ENCODE measurements at regions not wholly inside any gene's neighbourhood (a gene's known extent, or its start where the extent isn't known, plus 50 kb on each side); places are given as distances from the start of the nearest gene placed in this dataset.

DNA sequence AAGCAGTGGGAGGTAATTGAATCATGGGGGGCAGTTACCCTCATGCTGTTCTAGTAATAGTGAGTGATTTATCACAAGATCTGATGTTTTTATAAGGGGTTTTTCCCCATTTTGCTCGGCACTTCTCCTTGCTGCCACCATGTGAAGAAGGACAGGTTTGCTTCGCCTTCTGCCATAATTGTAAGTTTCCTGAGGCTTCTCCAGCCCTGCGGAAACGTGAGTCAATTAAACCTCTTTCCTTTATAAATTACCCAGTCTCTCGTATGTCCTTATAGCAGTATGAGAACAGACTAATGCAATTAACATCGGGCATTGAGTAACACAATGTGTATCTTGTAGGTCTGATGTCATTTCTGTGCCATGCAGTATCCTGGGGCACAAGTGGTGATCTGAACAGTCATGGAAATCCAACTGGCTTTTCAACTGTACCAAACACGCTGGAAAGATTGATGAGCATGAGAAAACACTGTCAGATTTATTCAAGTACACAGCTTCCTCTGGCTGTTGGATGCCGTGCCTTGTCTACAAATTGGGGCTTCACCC, 208.6 kb upstream of the KIAA1217 start:
- TF ChIP-seq, protein P1, sequence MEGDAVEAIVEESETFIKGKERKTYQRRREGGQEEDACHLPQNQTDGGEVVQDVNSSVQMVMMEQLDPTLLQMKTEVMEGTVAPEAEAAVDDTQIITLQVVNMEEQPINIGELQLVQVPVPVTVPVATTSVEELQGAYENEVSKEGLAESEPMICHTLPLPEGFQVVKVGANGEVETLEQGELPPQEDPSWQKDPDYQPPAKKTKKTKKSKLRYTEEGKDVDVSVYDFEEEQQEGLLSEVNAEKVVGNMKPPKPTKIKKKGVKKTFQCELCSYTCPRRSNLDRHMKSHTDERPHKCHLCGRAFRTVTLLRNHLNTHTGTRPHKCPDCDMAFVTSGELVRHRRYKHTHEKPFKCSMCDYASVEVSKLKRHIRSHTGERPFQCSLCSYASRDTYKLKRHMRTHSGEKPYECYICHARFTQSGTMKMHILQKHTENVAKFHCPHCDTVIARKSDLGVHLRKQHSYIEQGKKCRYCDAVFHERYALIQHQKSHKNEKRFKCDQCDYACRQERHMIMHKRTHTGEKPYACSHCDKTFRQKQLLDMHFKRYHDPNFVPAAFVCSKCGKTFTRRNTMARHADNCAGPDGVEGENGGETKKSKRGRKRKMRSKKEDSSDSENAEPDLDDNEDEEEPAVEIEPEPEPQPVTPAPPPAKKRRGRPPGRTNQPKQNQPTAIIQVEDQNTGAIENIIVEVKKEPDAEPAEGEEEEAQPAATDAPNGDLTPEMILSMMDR (IDR thresholded peaks at IDR 0.05) = no peak
- no peak for TF ChIP-seq POLR2A (IDR thresholded peaks at IDR 0.05)
